K562 (cell line): ENCODE measurements at regions not wholly inside any gene's neighbourhood (a gene's known extent, or its start where the extent isn't known, plus 50 kb on each side); places are given as distances from the start of the nearest gene placed in this dataset.
A peak's percentile ranks its signal among the peaks of the same experiment; 100 is the strongest.

Experiments
- ATAC-seq: fragments of 200-7000 bp; cut with Tn5 transposase; 3 replicates; pipeline ENCODE4 v1.9.1; 2020; ENCODE audit warnings: moderate library complexity
- BruUV-seq: library from RNA; stranded (reverse); fragments of 400-500 nt; replicated peaks from 2 replicates; lab custom pipeline; 2021; lab: Mats Ljungman, UMichigan
- CTCF ChIA-PET: fragments of 300-600 bp; formaldehyde crosslinking; extraction: SDS; loops from one replicate; lab custom pipeline; 2021; ENCODE audit warnings: low intra/inter-chr PET ratio; lab: Yijun Ruan, JAX
- POLR2A ChIA-PET: fragments of 300-600, 350-650 bp; sonication (Branson Sonifier 250); formaldehyde crosslinking; extraction: SDS; loops from one replicate; lab custom pipeline; 2021; ENCODE audit warnings: antibody characterized with exemption, inconsistent platforms; lab: Yijun Ruan, JAX
- DNase-seq, 4 experiments: peaks; one replicate each; pipeline versions ENCODE4 v3.0.0 to v3.0.0-alpha.2; 2011 to 2018; ENCODE audit warnings: low spot score in 3 of 4, mixed read lengths in 3 of 4; ENCODE audit errors: extremely low read depth in 1 of 4
- FAIRE-seq: peaks from 2 replicates; lab custom pipeline; 2011; peaks lifted over from hg19 to GRCh38; lab: Jason Lieb, UNC
- H2AFZ ChIP-seq: 2 replicates; pipeline ENCODE4 v1.6.0; 2011; ENCODE audit warnings: low read depth, low read length, control low read depth, inconsistent platforms
- H3K27ac ChIP-seq: fragments of 200-600 bp; 3 replicates; pipeline ENCODE4 v1.8.0; 2011; ENCODE audit warnings: low read depth, mild to moderate bottlenecking, control low read depth, inconsistent platforms, low read length, moderate library complexity, mixed read lengths; ENCODE audit errors: extremely low read depth
- H3K27me3 ChIP-seq, 2 experiments: fragments of 300-600 bp in 1 of 2; 2 replicates in 1 of 2; 3 replicates in 1 of 2; pipeline versions ENCODE4 v1.6.0 to v1.8.0; 2011; ENCODE audit warnings: inconsistent platforms in 2 of 2, low read length in 2 of 2, mild to moderate bottlenecking in 1 of 2, mixed read lengths in 1 of 2, moderate library complexity in 1 of 2; ENCODE audit not compliant: control insufficient read depth in 2 of 2, insufficient read depth in 2 of 2
- H3K36me3 ChIP-seq: fragments of 300-600 bp; 3 replicates; pipeline ENCODE4 v1.8.0; 2011; ENCODE audit warnings: mild to moderate bottlenecking, low read length, inconsistent platforms; ENCODE audit not compliant: control insufficient read depth, insufficient read depth
- H3K4me1 ChIP-seq, 2 experiments: fragments of 200-600 bp in 1 of 2; replicated peaks in 1 of 2; 2 replicates in 1 of 2; 3 replicates in 1 of 2; pipeline versions ENCODE4 v1.5.1 to v1.8.0; 2011; ENCODE audit warnings: inconsistent platforms in 2 of 2, low read length in 2 of 2, mild to moderate bottlenecking in 1 of 2, mixed read lengths in 1 of 2, moderate library complexity in 1 of 2; ENCODE audit not compliant: control insufficient read depth in 2 of 2, insufficient read depth in 2 of 2
- H3K4me2 ChIP-seq: 2 replicates; pipeline ENCODE4 v1.6.1; 2011; ENCODE audit warnings: low read length, control low read depth, inconsistent platforms, mixed read lengths; ENCODE audit not compliant: insufficient read depth
- H3K4me3 ChIP-seq: fragments of 200-600 bp; sonication (generic), shearing (Covaris generic); 2 replicates; pipeline ENCODE4 v1.5.1; 2016; ENCODE audit warnings: control low read depth, inconsistent platforms
- H3K79me2 ChIP-seq: fragments of 200-600 bp; 3 replicates; pipeline ENCODE4 v1.8.0; 2011; ENCODE audit warnings: low read length, inconsistent platforms; ENCODE audit not compliant: control insufficient read depth, insufficient read depth
- H3K9ac ChIP-seq, 2 experiments: 2 replicates each; pipeline versions ENCODE4 v1.6.0 to v1.6.1; 2011; ENCODE audit warnings: low read depth in 2 of 2, low read length in 2 of 2, control low read depth in 1 of 2, inconsistent platforms in 1 of 2, mild to moderate bottlenecking in 1 of 2, mixed read lengths in 1 of 2; ENCODE audit not compliant: insufficient read depth in 1 of 2
- H3K9me1 ChIP-seq: one replicate; pipeline ENCODE4 v1.6.0; 2011; ENCODE audit warnings: inconsistent platforms, mild to moderate bottlenecking, low read length, moderate library complexity; ENCODE audit not compliant: control insufficient read depth, insufficient read depth
- H3K9me3 ChIP-seq: replicated peaks from 2 replicates; pipeline ENCODE4 v1.5.1; 2011; ENCODE audit warnings: low read depth, low read length, inconsistent platforms; ENCODE audit not compliant: control insufficient read depth, insufficient read depth
- H4K20me1 ChIP-seq: replicated peaks from 2 replicates; pipeline ENCODE4 v1.6.1; 2011; ENCODE audit warnings: low read length, inconsistent platforms, mixed read lengths; ENCODE audit not compliant: control insufficient read depth, insufficient read depth
- BDP1 ChIP-seq: IDR thresholded peaks from 3 replicates; pipeline ENCODE4 v1.6.1; 2011; ENCODE audit not compliant: insufficient read length, insufficient read depth
- FOXJ2 ChIP-seq: fragments of 200-800 bp; sonication (Bioruptor generic); IDR thresholded peaks from 2 replicates; pipeline ENCODE4 v1.6.1; 2016; ENCODE audit warnings: missing genetic modification characterization, missing compliant biosample characterization
- HDGF ChIP-seq: fragments of 450-650 bp; IDR thresholded peaks from 2 replicates; pipeline ENCODE4 v1.6.1; 2016
- IFI16 ChIP-seq: fragments of 250-450 bp; sonication (Bioruptor Pico); IDR thresholded peaks from 2 replicates; pipeline ENCODE4 v2.1.2; 2022; ENCODE audit warnings: mild to moderate bottlenecking, inconsistent platforms
- MAFF ChIP-seq: IDR thresholded peaks from 2 replicates; pipeline ENCODE4 v1.6.1; 2012; ENCODE audit warnings: low read length, improper control_type of control experiment
- MAFG ChIP-seq: fragments of 450-650 bp; conservative IDR thresholded peaks from 2 replicates; pipeline ENCODE4 v1.6.1; 2016; ENCODE audit warnings: missing genetic modification characterization, missing compliant biosample characterization
- XRCC5 ChIP-seq: fragments of 200-400 bp; formaldehyde crosslinking; IDR thresholded peaks from 2 replicates; pipeline ENCODE4 v1.6.1; 2017; ENCODE audit warnings: low read depth, mild to moderate bottlenecking, low read length
- ZNF316 ChIP-seq: fragments of 450-650 bp; IDR thresholded peaks from 2 replicates; pipeline ENCODE4 v1.6.1; 2016
- ZNF77 ChIP-seq: fragments of 250-450 bp; sonication (Bioruptor Pico); IDR thresholded peaks from 2 replicates; pipeline ENCODE4 v1.5.0; 2020
- WGBS: fragments of 100-300 bp; shearing (Covaris generic); methylation state at CpG from one replicate; pipeline ENCODE4 v1.1.6; 2016; ENCODE audit warnings: low coverage, mixed read lengths; ENCODE audit not compliant: insufficient coverage; ENCODE audit errors: missing lambda C conversion rate; 5-methylcytosine and 5-hydroxymethylcytosine counted together
- in situ Hi-C: fragments of 300-500 bp; cut with MboI; formaldehyde crosslinking; loops from 4 replicates; pipeline ENCODE4 v1.15.0; 2018; ENCODE audit warnings: inconsistent platforms, mixed read lengths
- intact Hi-C: fragments of 100-400 bp; cut with micrococcal nuclease; formaldehyde crosslinking; loops from 2 replicates; pipeline ENCODE4 v1.14.2; 2022
- TF ChIP-seq, protein P1 (sequence below): fragments of 250-450 bp; sonication (Bioruptor Pico); IDR thresholded peaks from 2 replicates; pipeline ENCODE4 v1.9.0; 2021; ENCODE audit warnings: mild to moderate bottlenecking, inconsistent platforms

- no peaks in the 10 kb centered on the region for H4K20me1 ChIP-seq
- no peak for ATAC-seq
- ChIA-PET POLR2A (no interaction called here), CTCF (no interaction called here)
- no peak overlapping the region for H3K4me3 ChIP-seq
- no peak overlapping the region for H3K4me2 ChIP-seq
- H3K27me3 ChIP-seq: no peaks in the 10 kb centered on the region
- DNase-seq: no peak
- H2AFZ ChIP-seq: no peak overlapping the region
- H3K36me3 ChIP-seq: no peaks in the 10 kb centered on the region
- in situ Hi-C loops (no loop called here), intact Hi-C loops (no loop called here)
- no TSS peak for BruUV-seq
- H3K27ac ChIP-seq: no peak overlapping the region
- H3K4me1 ChIP-seq: no peaks in the 10 kb centered on the region
- H3K9me3 ChIP-seq: no peaks in the 10 kb centered on the region; the same call in 1 of the 2 replicates
- no peak overlapping the region for H3K9ac ChIP-seq
- H3K79me2 ChIP-seq: no peaks in the 10 kb centered on the region
- WGBS: 5% methylated on average over 3 of the region's 3 CpGs
- FAIRE-seq: no peak
- TF ChIP-seq MAFF (peak; percentile 29; the same call in 1 of the 2 replicates), FOXJ2 (tag) (no peak), ZNF316 (peak; percentile 62; the same call in 1 of the 2 replicates), MAFG (tag) (peak; percentile 65)
- no peaks in the 10 kb centered on the region for H3K9me1 ChIP-seq
Observed at GRCh38 chr3:31038086-31038739, 143.8 kb upstream of the GADL1 start.

DNA sequence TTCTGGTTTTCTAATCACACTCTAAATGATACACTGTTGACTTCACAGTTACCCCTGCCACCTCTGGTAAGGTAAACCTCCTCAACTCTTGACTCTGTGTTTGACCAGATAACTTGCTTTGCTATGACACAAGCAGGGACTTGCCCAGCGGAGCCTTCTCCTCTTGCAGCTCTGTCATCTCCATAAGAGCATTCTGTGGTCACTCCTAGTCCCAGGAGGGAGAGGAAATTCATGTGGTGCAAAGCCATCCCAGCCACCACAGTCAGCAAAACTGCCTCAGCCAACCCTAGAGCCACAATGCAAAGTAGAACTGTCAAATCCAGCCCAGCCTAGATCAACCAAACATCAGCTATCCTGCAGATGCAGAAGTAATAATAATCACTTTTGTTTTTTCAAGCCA, 144.7 kb upstream of the GADL1 start:
- Histone ChIP-seq H3K27me3 (no peaks in the 10 kb centered on the region), H3K27ac (no peak overlapping the region), H3K4me3 (no peak overlapping the region), H3K36me3 (no peaks in the 10 kb centered on the region), H3K9ac (no peak overlapping the region), H3K4me2 (no peak overlapping the region), H3K79me2 (no peaks in the 10 kb centered on the region), H3K4me1 (no peaks in the 10 kb centered on the region), H4K20me1 (no peaks in the 10 kb centered on the region), H3K9me1 (no peaks in the 10 kb centered on the region), H2AFZ (no peak overlapping the region), H3K9me3 (no peaks in the 10 kb centered on the region; the same call in 1 of the 2 replicates)
- DNase-seq (peak in 1 of 4 experiments; percentile 6), ATAC-seq (no peak), FAIRE-seq (no peak)
- intact Hi-C loops (no loop called here), in situ Hi-C loops (no loop called here)
- no TSS peak for BruUV-seq
- TF ChIP-seq XRCC5 (no peak), BDP1 (no peak), HDGF (no peak), IFI16 (CRISPR knock-in tag) (no peak), ZNF77 (no peak)
- TF ChIP-seq, protein P1, sequence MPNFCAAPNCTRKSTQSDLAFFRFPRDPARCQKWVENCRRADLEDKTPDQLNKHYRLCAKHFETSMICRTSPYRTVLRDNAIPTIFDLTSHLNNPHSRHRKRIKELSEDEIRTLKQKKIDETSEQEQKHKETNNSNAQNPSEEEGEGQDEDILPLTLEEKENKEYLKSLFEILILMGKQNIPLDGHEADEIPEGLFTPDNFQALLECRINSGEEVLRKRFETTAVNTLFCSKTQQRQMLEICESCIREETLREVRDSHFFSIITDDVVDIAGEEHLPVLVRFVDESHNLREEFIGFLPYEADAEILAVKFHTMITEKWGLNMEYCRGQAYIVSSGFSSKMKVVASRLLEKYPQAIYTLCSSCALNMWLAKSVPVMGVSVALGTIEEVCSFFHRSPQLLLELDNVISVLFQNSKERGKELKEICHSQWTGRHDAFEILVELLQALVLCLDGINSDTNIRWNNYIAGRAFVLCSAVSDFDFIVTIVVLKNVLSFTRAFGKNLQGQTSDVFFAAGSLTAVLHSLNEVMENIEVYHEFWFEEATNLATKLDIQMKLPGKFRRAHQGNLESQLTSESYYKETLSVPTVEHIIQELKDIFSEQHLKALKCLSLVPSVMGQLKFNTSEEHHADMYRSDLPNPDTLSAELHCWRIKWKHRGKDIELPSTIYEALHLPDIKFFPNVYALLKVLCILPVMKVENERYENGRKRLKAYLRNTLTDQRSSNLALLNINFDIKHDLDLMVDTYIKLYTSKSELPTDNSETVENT (CRISPR knock-in tag): no peak
- ChIA-PET CTCF (no interaction called here), POLR2A (no interaction called here)
- 0% methylated on average over 1 of the region's 1 CpG for WGBS
